Sigmoid colon (tissue), 4 donors: ENCODE measurements at regions not wholly inside any gene's neighbourhood (a gene's known extent, or its start where the extent isn't known, plus 50 kb on each side); places are given as distances from the start of the nearest gene placed in this dataset.
"Not testable (repeated sequence)": the region's sequence is repeated elsewhere in the genome, so short reads cannot be mapped to it uniquely, and the experiment has no call there.

Experiments used
- CTCF ChIP-seq, 4 experiments: fragments of 450-650 bp in 3 of 4; fragments of 200-600 bp in 1 of 4; IDR thresholded peaks; one replicate each; pipeline ENCODE4 v1.5.1; 2016 to 2019; ENCODE audit warnings: antibody characterized with exemption in 4 of 4, mild to moderate bottlenecking in 3 of 4, moderate library complexity in 2 of 4
- POLR2A ChIP-seq, 2 donors: fragments of 450-650 bp; IDR thresholded peaks; one replicate each; pipeline ENCODE4 v1.6.1; 2016; ENCODE audit warnings: antibody characterized with exemption in 2 of 2, mild to moderate bottlenecking in 2 of 2, moderate library complexity in 2 of 2
- POLR2AphosphoS5 ChIP-seq, 4 donors: sonication (generic); formaldehyde crosslinking; IDR thresholded peaks; one replicate each; pipeline ENCODE4 v1.6.1; 2017; ENCODE audit warnings: antibody characterized with exemption in 4 of 4

- TF ChIP-seq CTCF, POLR2AphosphoS5, POLR2A (IDR thresholded peaks at IDR 0.05): not testable (repeated sequence)
These were observed 236.1 kb upstream of the HTR1E start for GRCh38 chr6:86701228-86701627.
